K562 (cell line): ENCODE measurements at regions not wholly inside any gene's neighbourhood (a gene's known extent, or its start where the extent isn't known, plus 50 kb on each side); places are given as distances from the start of the nearest gene placed in this dataset.

ENCODE experiments used
- ATAC-seq: fragments of 200-7000 bp; cut with Tn5 transposase; 3 replicates; pipeline ENCODE4 v1.9.1; 2020; ENCODE audit warnings: moderate library complexity
- BruUV-seq: library from RNA; stranded (reverse); fragments of 400-500 nt; replicated peaks from 2 replicates; lab custom pipeline; 2021; lab: Mats Ljungman, UMichigan
- CTCF ChIA-PET: fragments of 300-600 bp; formaldehyde crosslinking; extraction: SDS; loops from one replicate; lab custom pipeline; 2021; ENCODE audit warnings: low intra/inter-chr PET ratio; lab: Yijun Ruan, JAX
- POLR2A ChIA-PET: fragments of 300-600, 350-650 bp; sonication (Branson Sonifier 250); formaldehyde crosslinking; extraction: SDS; loops from one replicate; lab custom pipeline; 2021; ENCODE audit warnings: antibody characterized with exemption, inconsistent platforms; lab: Yijun Ruan, JAX
- DNase-seq, 4 experiments: peaks; one replicate each; pipeline versions ENCODE4 v3.0.0 to v3.0.0-alpha.2; 2011 to 2018; ENCODE audit warnings: low spot score in 3 of 4, mixed read lengths in 3 of 4; ENCODE audit errors: extremely low read depth in 1 of 4
- FAIRE-seq: peaks from 2 replicates; lab custom pipeline; 2011; peaks lifted over from hg19 to GRCh38; lab: Jason Lieb, UNC
- H2AFZ ChIP-seq: 2 replicates; pipeline ENCODE4 v1.6.0; 2011; ENCODE audit warnings: low read depth, low read length, control low read depth, inconsistent platforms
- H3K27ac ChIP-seq: fragments of 200-600 bp; 3 replicates; pipeline ENCODE4 v1.8.0; 2011; ENCODE audit warnings: low read depth, mild to moderate bottlenecking, control low read depth, inconsistent platforms, low read length, moderate library complexity, mixed read lengths; ENCODE audit errors: extremely low read depth
- H3K27me3 ChIP-seq, 2 experiments: fragments of 300-600 bp in 1 of 2; 2 replicates in 1 of 2; 3 replicates in 1 of 2; pipeline versions ENCODE4 v1.6.0 to v1.8.0; 2011; ENCODE audit warnings: inconsistent platforms in 2 of 2, low read length in 2 of 2, mild to moderate bottlenecking in 1 of 2, mixed read lengths in 1 of 2, moderate library complexity in 1 of 2; ENCODE audit not compliant: control insufficient read depth in 2 of 2, insufficient read depth in 2 of 2
- H3K36me3 ChIP-seq: fragments of 300-600 bp; 3 replicates; pipeline ENCODE4 v1.8.0; 2011; ENCODE audit warnings: mild to moderate bottlenecking, low read length, inconsistent platforms; ENCODE audit not compliant: control insufficient read depth, insufficient read depth
- H3K4me1 ChIP-seq, 2 experiments: fragments of 200-600 bp in 1 of 2; replicated peaks in 1 of 2; 2 replicates in 1 of 2; 3 replicates in 1 of 2; pipeline versions ENCODE4 v1.5.1 to v1.8.0; 2011; ENCODE audit warnings: inconsistent platforms in 2 of 2, low read length in 2 of 2, mild to moderate bottlenecking in 1 of 2, mixed read lengths in 1 of 2, moderate library complexity in 1 of 2; ENCODE audit not compliant: control insufficient read depth in 2 of 2, insufficient read depth in 2 of 2
- H3K4me2 ChIP-seq: 2 replicates; pipeline ENCODE4 v1.6.1; 2011; ENCODE audit warnings: low read length, control low read depth, inconsistent platforms, mixed read lengths; ENCODE audit not compliant: insufficient read depth
- H3K4me3 ChIP-seq: fragments of 200-600 bp; sonication (generic), shearing (Covaris generic); 2 replicates; pipeline ENCODE4 v1.5.1; 2016; ENCODE audit warnings: control low read depth, inconsistent platforms
- H3K79me2 ChIP-seq: fragments of 200-600 bp; 3 replicates; pipeline ENCODE4 v1.8.0; 2011; ENCODE audit warnings: low read length, inconsistent platforms; ENCODE audit not compliant: control insufficient read depth, insufficient read depth
- H3K9ac ChIP-seq, 2 experiments: 2 replicates each; pipeline versions ENCODE4 v1.6.0 to v1.6.1; 2011; ENCODE audit warnings: low read depth in 2 of 2, low read length in 2 of 2, control low read depth in 1 of 2, inconsistent platforms in 1 of 2, mild to moderate bottlenecking in 1 of 2, mixed read lengths in 1 of 2; ENCODE audit not compliant: insufficient read depth in 1 of 2
- H3K9me1 ChIP-seq: one replicate; pipeline ENCODE4 v1.6.0; 2011; ENCODE audit warnings: inconsistent platforms, mild to moderate bottlenecking, low read length, moderate library complexity; ENCODE audit not compliant: control insufficient read depth, insufficient read depth
- H3K9me3 ChIP-seq: replicated peaks from 2 replicates; pipeline ENCODE4 v1.5.1; 2011; ENCODE audit warnings: low read depth, low read length, inconsistent platforms; ENCODE audit not compliant: control insufficient read depth, insufficient read depth
- H4K20me1 ChIP-seq: replicated peaks from 2 replicates; pipeline ENCODE4 v1.6.1; 2011; ENCODE audit warnings: low read length, inconsistent platforms, mixed read lengths; ENCODE audit not compliant: control insufficient read depth, insufficient read depth
- MAZ ChIP-seq, 2 experiments: fragments of 450-650 bp in 1 of 2; sonication (generic) in 1 of 2; formaldehyde crosslinking; IDR thresholded peaks in 1 of 2; conservative IDR thresholded peaks in 1 of 2; 2 replicates each; pipeline versions ENCODE4 v1.4.0 to v1.5.0; 2020; ENCODE audit warnings: mild to moderate bottlenecking in 1 of 2, missing genetic modification reagents in 1 of 2
- MED1 ChIP-seq: sonication (generic); formaldehyde crosslinking; IDR thresholded peaks from 2 replicates; pipeline ENCODE4 v1.8.1; 2023; ENCODE audit warnings: missing genetic modification reagents, borderline replicate concordance
- XRCC5 ChIP-seq: fragments of 200-400 bp; formaldehyde crosslinking; IDR thresholded peaks from 2 replicates; pipeline ENCODE4 v1.6.1; 2017; ENCODE audit warnings: low read depth, mild to moderate bottlenecking, low read length
- ZNF121 ChIP-seq: sonication (generic); formaldehyde crosslinking; conservative IDR thresholded peaks from 2 replicates; pipeline ENCODE4 v1.8.0; 2022; ENCODE audit warnings: missing genetic modification reagents
- WGBS: fragments of 100-300 bp; shearing (Covaris generic); methylation state at CpG from one replicate; pipeline ENCODE4 v1.1.6; 2016; ENCODE audit warnings: low coverage, mixed read lengths; ENCODE audit not compliant: insufficient coverage; ENCODE audit errors: missing lambda C conversion rate; 5-methylcytosine and 5-hydroxymethylcytosine counted together
- in situ Hi-C: fragments of 300-500 bp; cut with MboI; formaldehyde crosslinking; loops from 4 replicates; pipeline ENCODE4 v1.15.0; 2018; ENCODE audit warnings: inconsistent platforms, mixed read lengths
- intact Hi-C: fragments of 100-400 bp; cut with micrococcal nuclease; formaldehyde crosslinking; loops from 2 replicates; pipeline ENCODE4 v1.14.2; 2022

GRCh38 chr2:5464657-5465056 lies 227.5 kb upstream of the SOX11 start (continued):
- TF ChIP-seq ZNF121 (CRISPR knock-in tag) (no peak), MAZ (CRISPR knock-in tag; conservative IDR thresholded peaks at IDR 0.05 in 1 of 2, IDR thresholded peaks at IDR 0.05 in 1 of 2) (no peak)
- TF ChIP-seq, all 486 proteins: peak for 0

GRCh38 chr2:5465859-5466258 lies 226.3 kb upstream of the SOX11 start:
- H3K9me3 ChIP-seq, result no peaks in the 10 kb centered on the region
- DNase-seq, result no peak
- 3% methylated on average over 5 of the region's 5 CpGs for WGBS
- no peak overlapping the region for H3K9ac ChIP-seq
- H3K27ac ChIP-seq, result no peak overlapping the region
- no peak for ATAC-seq
- H3K79me2 ChIP-seq, result no peaks in the 10 kb centered on the region
- in situ Hi-C loops, result no loop called here
- BruUV-seq, result no TSS peak
- H3K9me1 ChIP-seq, result no peaks in the 10 kb centered on the region
- POLR2A ChIA-PET, result interaction anchor here (1.1 kb wide), 1 partner anchor 25 kb away, joined by 3 read pairs; no protein-coding TSS in a partner anchor
- TF ChIP-seq MED1 (CRISPR knock-in tag), result no peak
- no peak for TF ChIP-seq XRCC5
- no peaks in the 10 kb centered on the region for H3K27me3 ChIP-seq
- no peaks in the 10 kb centered on the region for H3K36me3 ChIP-seq
- H3K4me1 ChIP-seq, result no peaks in the 10 kb centered on the region
- CTCF ChIA-PET, result no interaction called here
- no peak overlapping the region for H3K4me3 ChIP-seq
- no peak overlapping the region for H2AFZ ChIP-seq
- FAIRE-seq, result no peak
- no peaks in the 10 kb centered on the region for H4K20me1 ChIP-seq
- H3K4me2 ChIP-seq, result no peak overlapping the region
- intact Hi-C loops, result no loop called here
